Activated T-helper 17 cell treated with anti-CD3 and anti-CD28 coated beads, Interleukin-2, amount 50 U/mL, for 72 hours (primary cell): ENCODE measurements at regions not wholly inside any gene's neighbourhood (a gene's known extent, or its start where the extent isn't known, plus 50 kb on each side); places are given as distances from the start of the nearest gene placed in this dataset.

Experiments
- ATAC-seq: fragments of 150-1000 bp; cut with Tn5 transposase; replicated peaks from 2 replicates; pipeline ENCODE4 v1.10.0; 2021; ENCODE audit warnings: mild to moderate bottlenecking, moderate library complexity
- H3K27ac Mint-ChIP-seq: one replicate; pipeline ENCODE4 v1.8.0; 2022; ENCODE audit warnings: mixed read lengths
- H3K27me3 Mint-ChIP-seq: one replicate; pipeline ENCODE4 v1.8.0; 2022; ENCODE audit warnings: mixed read lengths
- H3K36me3 Mint-ChIP-seq: one replicate; pipeline ENCODE4 v1.8.0; 2022; ENCODE audit warnings: low read depth, mild to moderate bottlenecking, mixed read lengths
- H3K4me1 Mint-ChIP-seq: one replicate; pipeline ENCODE4 v1.8.0; 2022; ENCODE audit warnings: mixed read lengths
- H3K4me3 Mint-ChIP-seq: one replicate; pipeline ENCODE4 v1.8.0; 2022; ENCODE audit warnings: mild to moderate bottlenecking, mixed read lengths
- H3K9me3 Mint-ChIP-seq: one replicate; pipeline ENCODE4 v1.8.0; 2022; ENCODE audit warnings: mixed read lengths

DNA sequence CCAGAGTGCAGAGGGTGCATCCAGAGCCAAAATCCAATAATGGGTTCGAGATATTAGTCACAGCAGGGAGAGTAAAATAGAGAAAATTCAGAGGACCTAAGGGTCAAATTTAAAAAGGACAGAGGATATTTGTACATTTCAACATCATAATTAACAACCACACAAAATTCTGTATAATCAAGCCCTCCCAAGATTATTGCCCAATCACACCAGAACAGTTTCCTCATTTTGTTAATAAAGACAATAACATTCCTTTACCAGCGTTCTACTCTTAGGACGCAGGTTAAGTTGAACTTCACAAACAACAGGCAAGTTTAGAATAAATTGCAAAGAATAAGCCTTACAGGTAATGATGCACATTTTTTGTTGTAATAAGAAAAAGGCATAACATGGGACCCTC lies 462.8 kb downstream of the PTPRC start:
- Mint-ChIP-seq H3K4me3 (no peak overlapping the region), H3K4me1 (peaks cover 5% of the 10 kb centered on the region)
- no peak for ATAC-seq

DNA sequence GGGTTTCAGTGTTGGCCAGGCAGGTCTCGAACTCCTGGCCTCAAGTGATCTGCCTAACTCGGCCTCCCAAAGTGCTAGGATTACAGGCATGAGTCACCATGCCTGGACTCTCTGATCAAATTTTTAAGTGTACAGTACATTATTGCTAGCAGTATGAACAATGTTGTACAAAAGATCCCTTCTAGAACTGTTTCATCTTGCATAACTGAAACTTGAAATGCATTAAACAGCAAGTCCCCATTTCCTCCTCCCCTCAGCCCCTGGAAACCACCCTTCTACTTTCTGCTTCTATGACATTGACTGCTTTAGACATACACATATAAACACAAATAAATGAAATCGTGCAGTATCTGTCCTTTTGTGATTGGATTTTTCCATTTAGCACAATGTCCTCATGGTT lies 463.4 kb downstream of the PTPRC start:
- peak overlapping the region; percentile 16 for H3K27ac Mint-ChIP-seq
- no peaks in the 10 kb centered on the region for H3K27me3 Mint-ChIP-seq
- H3K4me1 Mint-ChIP-seq: peaks cover 5% of the 10 kb centered on the region
- H3K9me3 Mint-ChIP-seq: peaks cover 4% of the 10 kb centered on the region
- no peaks in the 10 kb centered on the region for H3K36me3 Mint-ChIP-seq
- H3K4me3 Mint-ChIP-seq: no peak overlapping the region
- peak; percentile 60 for ATAC-seq

More for the DNA sequence above, 462.8 kb downstream of the PTPRC start:
- Mint-ChIP-seq H3K27ac (no peak overlapping the region), H3K9me3 (peaks cover 4% of the 10 kb centered on the region), H3K27me3 (no peaks in the 10 kb centered on the region), H3K36me3 (no peaks in the 10 kb centered on the region)

DNA sequence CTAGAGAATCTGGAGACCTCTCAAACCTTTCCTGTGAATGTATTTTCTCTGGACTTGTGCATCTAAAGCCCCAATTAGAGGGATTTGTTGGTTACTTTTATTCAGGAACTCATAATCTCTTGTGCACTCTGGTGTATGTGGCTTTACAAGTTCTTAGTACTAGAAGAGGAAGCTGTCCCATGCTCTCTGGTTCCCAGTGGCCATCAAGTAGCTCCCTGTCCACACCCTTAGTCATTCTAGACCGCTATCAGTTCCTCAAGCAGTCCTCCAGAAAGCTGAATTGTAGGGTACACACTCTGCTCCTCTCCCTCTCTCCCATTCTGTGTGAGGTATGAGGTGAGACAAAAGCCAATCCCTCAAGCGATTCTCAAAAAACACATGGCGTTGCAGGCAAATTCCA lies 470.3 kb downstream of the PTPRC start:
- no peak overlapping the region for H3K27ac Mint-ChIP-seq
- no peaks in the 10 kb centered on the region for H3K4me1 Mint-ChIP-seq
- no peaks in the 10 kb centered on the region for H3K36me3 Mint-ChIP-seq
- H3K9me3 Mint-ChIP-seq: peaks cover 5% of the 10 kb centered on the region
- no peak overlapping the region for H3K4me3 Mint-ChIP-seq
- no peak for ATAC-seq
- H3K27me3 Mint-ChIP-seq: no peaks in the 10 kb centered on the region

DNA sequence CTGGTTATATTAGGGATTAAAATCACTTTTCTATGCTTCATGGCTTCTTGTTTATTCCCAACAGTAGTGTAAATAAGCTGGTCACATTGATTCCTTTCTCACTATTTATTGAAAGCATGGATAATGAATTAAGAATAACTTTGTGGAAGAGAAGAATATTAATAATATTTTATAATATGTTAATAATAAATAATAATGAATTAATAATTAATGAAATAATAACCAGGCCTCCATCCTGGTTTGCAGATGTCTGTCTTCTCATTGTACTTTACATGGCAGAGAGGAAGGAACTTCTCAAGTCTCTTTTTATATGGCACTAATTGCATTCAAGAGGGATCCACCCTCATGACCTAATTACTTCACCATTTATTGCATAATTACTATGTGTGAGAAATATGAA lies 473.5 kb downstream of the PTPRC start:
- Mint-ChIP-seq H3K4me3 (no peak overlapping the region), H3K27ac (no peak overlapping the region), H3K4me1 (no peaks in the 10 kb centered on the region), H3K9me3 (peaks cover 5% of the 10 kb centered on the region), H3K27me3 (no peaks in the 10 kb centered on the region), H3K36me3 (no peaks in the 10 kb centered on the region)
- ATAC-seq: no peak

DNA sequence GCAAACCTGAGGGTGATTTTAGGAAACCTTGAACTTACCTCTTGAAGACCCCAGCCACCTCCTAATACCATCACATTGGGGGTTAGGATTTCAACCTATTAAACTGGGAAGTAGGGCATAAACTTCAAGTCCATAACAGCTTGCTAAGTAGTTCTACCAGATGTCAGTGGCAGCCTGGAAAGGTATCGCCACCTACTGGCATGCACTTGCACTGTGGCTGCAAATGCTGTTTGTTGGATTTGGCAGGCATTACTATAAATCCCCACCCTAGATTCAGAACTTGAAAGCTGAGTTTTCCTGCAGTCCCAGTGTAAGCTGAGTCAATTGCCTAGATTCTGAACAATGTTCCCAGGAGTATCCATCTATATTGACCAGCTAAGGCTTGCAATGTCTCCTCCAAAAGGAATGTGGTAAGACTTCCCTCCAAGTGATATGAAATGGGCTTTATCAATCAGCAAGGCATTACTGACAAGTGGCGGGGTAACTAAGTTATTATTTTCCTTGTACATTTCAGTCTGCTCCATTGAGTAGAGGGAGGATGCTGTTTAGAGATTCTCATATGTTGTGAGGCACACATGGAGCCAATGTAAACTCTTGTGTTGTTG lies 474.5 kb downstream of the PTPRC start:
- ATAC-seq: peak; percentile 64
- H3K9me3 Mint-ChIP-seq: peaks cover 3% of the 10 kb centered on the region
- no peaks in the 10 kb centered on the region for H3K4me1 Mint-ChIP-seq
- no peak overlapping the region for H3K4me3 Mint-ChIP-seq
- H3K27ac Mint-ChIP-seq: no peak overlapping the region
- no peaks in the 10 kb centered on the region for H3K27me3 Mint-ChIP-seq
- H3K36me3 Mint-ChIP-seq: no peaks in the 10 kb centered on the region

DNA sequence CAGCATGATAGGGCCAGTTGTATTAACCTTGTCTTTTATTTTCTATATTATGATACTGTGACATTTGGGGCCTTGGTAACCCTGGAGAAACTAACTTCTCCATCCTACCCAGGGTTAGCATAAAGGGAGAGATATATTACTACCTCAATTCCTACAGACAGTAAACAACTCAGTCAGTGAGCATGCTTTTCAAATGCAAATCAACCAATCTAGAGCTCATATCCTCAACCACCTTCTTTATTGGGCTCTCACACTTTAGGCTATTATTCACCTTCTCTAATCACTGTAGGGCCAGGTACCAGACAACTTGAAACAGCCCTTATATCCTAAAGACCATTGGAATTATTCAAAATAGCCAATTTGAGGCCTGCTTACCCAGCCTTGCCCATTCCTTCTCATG lies 477.6 kb downstream of the PTPRC start:
- ATAC-seq: no peak
- H3K4me3 Mint-ChIP-seq: no peak overlapping the region
- H3K27ac Mint-ChIP-seq: no peak overlapping the region
- H3K27me3 Mint-ChIP-seq: no peaks in the 10 kb centered on the region
- no peaks in the 10 kb centered on the region for H3K9me3 Mint-ChIP-seq
- H3K36me3 Mint-ChIP-seq: no peaks in the 10 kb centered on the region
- H3K4me1 Mint-ChIP-seq: no peaks in the 10 kb centered on the region

DNA sequence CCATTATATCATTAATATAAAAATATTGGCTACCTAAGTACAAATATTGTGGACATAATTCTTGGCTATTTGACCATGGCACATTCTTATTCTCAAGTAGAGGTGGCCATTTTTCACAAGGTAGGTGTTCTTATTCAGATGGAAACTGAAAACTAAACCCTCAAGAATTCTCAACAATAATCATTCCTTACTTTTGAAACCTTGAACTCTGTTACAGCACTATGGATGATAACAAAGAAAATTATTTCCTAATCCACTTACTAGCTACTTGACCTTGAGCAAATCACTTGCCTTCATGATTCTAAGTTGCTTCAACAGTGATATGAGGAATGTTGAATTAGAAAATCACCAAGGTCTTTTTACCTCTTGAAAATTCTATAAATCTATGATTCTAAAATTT lies 482.2 kb downstream of the PTPRC start:
- no peak for ATAC-seq
- Mint-ChIP-seq H3K4me3 (no peak overlapping the region), H3K4me1 (no peaks in the 10 kb centered on the region), H3K9me3 (no peaks in the 10 kb centered on the region), H3K36me3 (no peaks in the 10 kb centered on the region), H3K27ac (no peak overlapping the region), H3K27me3 (no peaks in the 10 kb centered on the region)

DNA sequence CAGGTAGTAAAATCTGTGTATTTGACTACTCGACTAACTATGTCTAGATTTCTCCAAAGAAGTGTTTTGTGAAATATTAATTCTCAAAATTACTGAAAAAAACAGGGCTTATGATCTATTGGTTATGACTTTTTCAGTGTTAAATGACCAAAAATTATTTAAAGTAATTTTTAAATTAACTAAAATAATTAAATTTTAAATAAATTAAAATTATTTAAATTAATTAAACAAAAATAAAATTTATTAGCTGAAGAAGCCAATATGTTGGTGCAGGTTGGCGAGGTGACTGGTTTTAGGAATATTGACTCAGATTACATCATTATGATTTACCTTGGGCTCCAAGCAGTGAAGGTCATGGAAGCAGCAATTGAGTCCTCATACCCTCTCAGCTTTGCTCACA lies 483.2 kb downstream of the PTPRC start:
- Mint-ChIP-seq H3K27ac (no peak overlapping the region), H3K9me3 (no peaks in the 10 kb centered on the region), H3K4me1 (no peaks in the 10 kb centered on the region), H3K4me3 (no peak overlapping the region), H3K36me3 (no peaks in the 10 kb centered on the region), H3K27me3 (no peaks in the 10 kb centered on the region)
- no peak for ATAC-seq

DNA sequence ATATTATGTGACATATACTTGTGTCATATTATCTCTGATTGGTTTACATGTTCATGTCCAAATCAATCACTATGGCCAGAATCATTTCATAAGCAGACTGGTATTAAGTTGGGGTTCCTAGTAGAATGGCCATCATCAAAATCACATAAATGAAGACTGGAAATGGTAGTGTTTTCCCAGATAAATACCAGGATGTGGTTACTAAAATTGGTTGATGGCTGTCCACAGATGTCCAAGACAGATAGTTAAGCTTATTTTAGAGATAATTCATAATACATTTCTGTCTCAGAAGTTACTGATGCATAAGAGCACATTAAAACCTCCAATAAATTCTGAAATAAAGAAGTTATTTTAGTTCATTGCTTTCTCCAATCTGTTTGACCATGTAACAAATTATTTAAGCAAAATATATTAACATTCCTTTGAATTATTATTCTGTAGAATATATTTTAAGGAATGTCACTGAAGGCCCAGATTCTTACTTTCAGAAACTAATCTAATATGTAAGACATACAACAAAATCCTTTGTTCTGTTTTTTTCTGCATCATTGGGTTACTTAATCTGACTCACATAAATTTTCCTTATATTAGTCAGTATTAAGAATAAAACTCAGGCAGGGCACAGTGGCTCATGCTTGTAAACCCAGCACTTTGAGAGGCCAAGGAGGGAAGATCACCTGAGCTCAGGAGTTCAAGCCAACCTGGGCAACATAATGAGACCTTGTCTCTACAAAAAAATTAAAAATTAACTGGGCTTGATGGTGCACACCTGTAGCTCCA lies 483.9 kb downstream of the PTPRC start:
- Mint-ChIP-seq H3K36me3 (no peaks in the 10 kb centered on the region), H3K27me3 (no peaks in the 10 kb centered on the region), H3K27ac (no peak overlapping the region), H3K4me1 (no peaks in the 10 kb centered on the region), H3K9me3 (no peaks in the 10 kb centered on the region), H3K4me3 (no peak overlapping the region)
- ATAC-seq: no peak

DNA sequence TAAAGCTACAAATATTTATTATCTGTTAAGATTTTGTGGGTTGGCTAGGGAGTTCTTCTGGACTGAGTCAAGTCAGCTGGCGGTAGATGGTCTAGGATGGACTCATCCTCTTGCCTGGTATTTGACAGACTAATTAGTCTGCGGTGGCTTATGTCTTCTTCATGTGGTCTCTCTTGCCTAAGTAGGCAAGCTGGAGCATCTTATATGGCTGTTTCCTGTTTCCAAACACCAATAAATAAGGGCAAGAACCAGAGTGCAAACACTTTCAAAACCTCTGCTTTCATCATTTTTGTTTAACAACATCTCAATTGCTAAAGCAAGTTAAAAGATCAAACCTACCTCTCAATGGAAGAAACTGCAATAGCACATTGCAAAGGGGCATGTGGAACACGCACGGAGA lies 484.8 kb downstream of the PTPRC start:
- Mint-ChIP-seq H3K4me1 (no peaks in the 10 kb centered on the region), H3K27ac (no peak overlapping the region), H3K9me3 (no peaks in the 10 kb centered on the region), H3K36me3 (no peaks in the 10 kb centered on the region), H3K4me3 (no peak overlapping the region), H3K27me3 (no peaks in the 10 kb centered on the region)
- peak; percentile 19 for ATAC-seq

DNA sequence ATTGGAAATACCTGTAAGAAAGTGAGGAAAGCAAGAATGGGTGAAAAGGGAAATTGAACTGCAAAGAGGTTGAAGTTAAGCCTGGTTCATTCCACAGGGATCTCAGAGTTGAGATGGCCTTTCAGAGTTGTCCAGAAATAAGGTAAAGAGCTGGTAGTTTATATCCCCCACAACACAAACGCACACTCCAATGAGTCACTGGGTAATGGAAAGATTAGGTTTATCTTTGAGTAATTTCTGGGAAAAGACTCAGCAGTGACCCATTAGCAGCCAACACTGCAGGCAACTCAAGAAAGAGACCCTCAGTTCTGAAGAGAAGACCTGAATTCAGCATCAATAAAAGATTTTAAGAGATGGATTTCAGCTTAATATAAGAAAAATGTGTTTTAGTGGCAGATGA lies 485.5 kb downstream of the PTPRC start:
- H3K27me3 Mint-ChIP-seq: no peaks in the 10 kb centered on the region
- H3K9me3 Mint-ChIP-seq: no peaks in the 10 kb centered on the region
- H3K4me1 Mint-ChIP-seq: no peaks in the 10 kb centered on the region
- no peak for ATAC-seq
- no peak overlapping the region for H3K4me3 Mint-ChIP-seq
- H3K27ac Mint-ChIP-seq: no peak overlapping the region
- no peaks in the 10 kb centered on the region for H3K36me3 Mint-ChIP-seq

DNA sequence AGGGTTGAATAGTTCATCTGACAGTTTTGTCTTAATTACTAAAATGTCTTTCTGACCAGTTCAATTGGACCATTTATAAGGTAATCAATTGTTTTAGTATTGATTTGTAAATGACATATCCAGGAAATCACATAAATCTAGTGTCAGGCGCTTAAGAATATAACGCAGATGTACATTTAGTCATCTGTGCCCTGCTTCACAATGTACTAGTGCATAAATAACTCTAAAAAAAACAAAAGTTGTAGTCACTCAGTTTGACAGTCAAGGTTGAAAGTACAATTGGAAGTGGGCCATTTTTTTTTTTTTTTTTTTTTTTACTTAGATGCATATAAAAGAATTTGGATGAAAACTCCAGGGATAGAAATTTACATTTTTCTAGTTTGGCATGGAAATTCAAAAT lies 490.4 kb downstream of the PTPRC start:
- no peaks in the 10 kb centered on the region for H3K27me3 Mint-ChIP-seq
- no peak overlapping the region for H3K4me3 Mint-ChIP-seq
- H3K9me3 Mint-ChIP-seq: peaks cover 4% of the 10 kb centered on the region
- H3K27ac Mint-ChIP-seq: no peak overlapping the region
- H3K36me3 Mint-ChIP-seq: no peaks in the 10 kb centered on the region
- no peaks in the 10 kb centered on the region for H3K4me1 Mint-ChIP-seq
- ATAC-seq: no peak

DNA sequence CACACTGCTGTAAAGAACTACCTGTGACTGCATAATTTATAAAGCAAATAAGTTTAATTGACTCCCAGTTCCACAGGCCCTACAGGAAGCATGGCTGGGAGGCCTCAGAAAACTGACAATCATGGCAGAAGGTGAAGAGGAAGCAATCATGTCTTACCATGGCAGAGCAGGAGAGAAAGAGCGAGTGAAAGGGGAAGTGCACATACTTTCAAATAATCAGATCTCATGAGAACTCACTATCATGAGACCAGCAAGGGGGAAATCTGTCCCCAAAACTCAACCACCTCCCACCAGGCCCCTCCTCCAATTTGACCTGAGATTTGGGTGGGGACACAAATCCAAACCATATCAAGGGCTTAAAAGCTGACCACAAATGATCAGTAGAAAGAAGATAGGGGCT lies 493.2 kb downstream of the PTPRC start:
- Mint-ChIP-seq H3K4me3 (no peak overlapping the region), H3K27me3 (no peaks in the 10 kb centered on the region), H3K27ac (no peak overlapping the region), H3K4me1 (no peaks in the 10 kb centered on the region), H3K9me3 (peaks cover 4% of the 10 kb centered on the region), H3K36me3 (no peaks in the 10 kb centered on the region)
- no peak for ATAC-seq

DNA sequence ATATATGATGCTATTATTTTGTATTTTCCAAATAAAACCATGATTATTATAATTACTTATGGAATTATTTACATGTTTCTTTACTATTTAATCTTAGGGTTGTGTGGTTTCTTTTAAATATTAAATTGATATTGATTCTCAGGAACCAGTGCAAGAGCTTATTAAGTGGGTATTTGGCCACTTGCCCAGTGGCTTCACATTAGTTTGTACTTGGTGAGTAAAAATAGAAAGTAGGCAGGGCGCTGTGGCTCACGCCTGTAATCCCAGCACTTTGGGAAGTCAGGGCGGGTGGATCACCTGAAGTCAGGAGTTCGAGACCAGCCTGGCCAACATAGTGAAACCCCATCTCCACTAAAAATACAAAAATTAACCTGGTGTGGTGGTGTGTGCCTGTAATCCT lies 497.1 kb downstream of the PTPRC start:
- Mint-ChIP-seq H3K9me3 (peaks cover 4% of the 10 kb centered on the region), H3K27me3 (no peaks in the 10 kb centered on the region), H3K36me3 (no peaks in the 10 kb centered on the region), H3K4me1 (no peaks in the 10 kb centered on the region), H3K27ac (no peak overlapping the region), H3K4me3 (no peak overlapping the region)
- no peak for ATAC-seq

DNA sequence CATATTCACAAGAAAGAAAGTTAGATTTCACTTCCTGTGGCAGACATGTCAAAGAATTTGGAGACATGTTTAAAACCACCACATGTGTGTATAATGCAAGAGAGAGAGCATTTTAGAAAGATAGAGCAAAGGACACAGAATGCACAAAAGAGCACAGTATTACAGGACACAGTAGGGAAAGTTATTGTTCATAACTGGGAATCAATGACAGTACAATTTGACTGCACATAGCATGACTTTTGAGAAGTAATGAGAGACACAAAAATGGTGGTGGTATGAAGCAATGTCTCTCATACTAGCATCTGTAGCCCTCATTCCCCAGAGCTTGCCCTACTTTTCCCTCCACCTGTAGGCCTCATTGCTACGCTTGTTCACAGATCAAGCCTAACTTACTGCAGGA lies 499.2 kb downstream of the PTPRC start:
- ATAC-seq: no peak
- Mint-ChIP-seq H3K4me3 (no peak overlapping the region), H3K27me3 (no peaks in the 10 kb centered on the region), H3K9me3 (no peaks in the 10 kb centered on the region), H3K36me3 (no peaks in the 10 kb centered on the region), H3K4me1 (no peaks in the 10 kb centered on the region), H3K27ac (no peak overlapping the region)
